Effector memory CD8-positive, alpha-beta T cell (primary cell): ENCODE measurements at regions not wholly inside any gene's neighbourhood (a gene's known extent, or its start where the extent isn't known, plus 50 kb on each side); places are given as distances from the start of the nearest gene placed in this dataset.

Experiments
- ATAC-seq: fragments of 150-1000 bp; cut with Tn5 transposase; replicated peaks from 2 replicates; pipeline ENCODE4 v1.10.0; 2021; ENCODE audit warnings: mild to moderate bottlenecking, moderate library complexity
- DNase-seq, 3 experiments: peaks; one replicate each; pipeline ENCODE4 v3.0.0; 2021
- H3K27ac Mint-ChIP-seq, 2 donors: one replicate each; pipeline ENCODE4 v1.8.0; 2022; ENCODE audit warnings: mild to moderate bottlenecking in 2 of 2, mixed read lengths in 2 of 2, moderate library complexity in 2 of 2
- H3K27me3 Mint-ChIP-seq, 2 donors: one replicate each; pipeline ENCODE4 v1.8.0; 2022; ENCODE audit warnings: mixed read lengths in 2 of 2
- H3K36me3 Mint-ChIP-seq: one replicate; pipeline ENCODE4 v1.8.0; 2022; ENCODE audit warnings: mild to moderate bottlenecking, moderate library complexity, mixed read lengths; ENCODE audit not compliant: insufficient read depth
- H3K4me1 Mint-ChIP-seq, 2 donors: one replicate each; pipeline ENCODE4 v1.8.0; 2022; ENCODE audit warnings: low read depth in 2 of 2, mixed read lengths in 2 of 2
- H3K4me3 Mint-ChIP-seq, 2 donors: one replicate each; pipeline ENCODE4 v1.8.0; 2022; ENCODE audit warnings: mild to moderate bottlenecking in 2 of 2, mixed read lengths in 2 of 2, moderate library complexity in 2 of 2
- H3K9me3 Mint-ChIP-seq, 2 donors: one replicate each; pipeline ENCODE4 v1.8.0; 2022; ENCODE audit warnings: mixed read lengths in 2 of 2

GRCh38 chr1:173103006-173103405, 52.3 kb upstream of the TNFSF18 start:
- Mint-ChIP-seq H3K9me3 (peaks cover 2 to 5% of the 10 kb centered on the region in 2 donors), H3K27ac (no peak overlapping the region), H3K4me3 (no peak overlapping the region), H3K36me3 (peaks cover 3% of the 10 kb centered on the region), H3K4me1 (no peaks in the 10 kb centered on the region), H3K27me3 (no peaks in the 10 kb centered on the region)
- no peak for DNase-seq
- ATAC-seq = no peak

DNA sequence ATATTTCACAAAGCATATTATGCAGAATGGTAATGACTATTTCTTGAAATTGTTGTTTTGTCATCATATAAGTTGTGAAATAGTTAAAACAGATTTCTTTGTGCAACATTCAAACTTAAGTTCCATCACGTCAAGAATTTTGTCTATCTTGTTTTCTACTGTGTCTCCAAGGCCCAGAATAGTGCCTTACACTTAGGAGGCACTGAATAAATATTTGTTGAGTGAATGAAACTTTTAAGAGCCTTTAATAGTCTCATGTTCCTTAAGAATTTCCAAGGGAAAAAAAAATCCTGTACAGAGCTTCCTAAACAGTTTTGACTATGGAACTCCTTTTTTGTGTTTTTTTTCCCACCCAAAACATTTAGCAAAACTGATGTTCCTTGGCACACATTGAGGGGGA, 50.8 kb upstream of the TNFSF18 start:
- Mint-ChIP-seq H3K36me3 (peaks cover 3% of the 10 kb centered on the region), H3K27me3 (no peaks in the 10 kb centered on the region), H3K4me1 (no peaks in the 10 kb centered on the region), H3K9me3 (no peaks in the 10 kb centered on the region), H3K27ac (no peak overlapping the region), H3K4me3 (no peak overlapping the region)
- no peak for DNase-seq
- ATAC-seq = no peak

DNA sequence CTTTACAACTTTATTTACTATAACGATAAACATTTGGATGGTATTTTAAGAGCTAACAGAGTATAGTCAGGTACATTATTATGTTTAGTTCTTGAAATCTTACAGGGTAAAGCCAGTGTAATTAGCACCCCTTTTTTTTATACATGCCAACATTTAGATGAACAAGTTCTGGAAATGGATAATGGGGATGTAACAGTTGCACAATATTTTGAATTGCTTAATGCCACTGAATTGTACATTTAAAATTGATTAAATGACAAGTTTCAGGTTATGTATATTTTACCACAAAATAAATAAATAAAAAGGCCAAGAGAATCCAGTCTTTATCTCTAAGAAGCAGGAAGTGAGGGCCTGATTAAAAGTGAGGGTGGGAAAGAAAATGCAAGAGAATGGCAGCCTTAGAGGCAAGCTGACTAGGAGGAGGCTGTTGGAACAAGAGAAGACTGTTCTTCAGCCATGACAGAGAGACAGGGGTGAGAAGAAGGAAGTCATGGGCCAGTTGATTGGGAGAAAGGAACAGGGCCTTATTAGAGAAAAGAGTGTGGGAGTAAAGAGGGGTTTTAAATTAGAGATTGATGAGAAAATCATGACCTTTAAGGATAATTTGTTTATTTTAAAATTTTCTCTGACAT, 49.9 kb upstream of the TNFSF18 start:
- H3K4me3 Mint-ChIP-seq = no peak overlapping the region
- H3K36me3 Mint-ChIP-seq = peaks cover 3% of the 10 kb centered on the region
- H3K9me3 Mint-ChIP-seq = no peaks in the 10 kb centered on the region
- DNase-seq (no peak), ATAC-seq (no peak)
- H3K4me1 Mint-ChIP-seq = no peaks in the 10 kb centered on the region
- no peaks in the 10 kb centered on the region for H3K27me3 Mint-ChIP-seq
- no peak overlapping the region for H3K27ac Mint-ChIP-seq
